ENCODE measurements at regions not wholly inside any gene's neighbourhood (a gene's known extent, or its start where the extent isn't known, plus 50 kb on each side); places are given as distances from the start of the nearest gene placed in this dataset.
"Not testable (repeated sequence)": the region's sequence is repeated elsewhere in the genome, so short reads cannot be mapped to it uniquely, and the experiment has no call there.

DNA sequence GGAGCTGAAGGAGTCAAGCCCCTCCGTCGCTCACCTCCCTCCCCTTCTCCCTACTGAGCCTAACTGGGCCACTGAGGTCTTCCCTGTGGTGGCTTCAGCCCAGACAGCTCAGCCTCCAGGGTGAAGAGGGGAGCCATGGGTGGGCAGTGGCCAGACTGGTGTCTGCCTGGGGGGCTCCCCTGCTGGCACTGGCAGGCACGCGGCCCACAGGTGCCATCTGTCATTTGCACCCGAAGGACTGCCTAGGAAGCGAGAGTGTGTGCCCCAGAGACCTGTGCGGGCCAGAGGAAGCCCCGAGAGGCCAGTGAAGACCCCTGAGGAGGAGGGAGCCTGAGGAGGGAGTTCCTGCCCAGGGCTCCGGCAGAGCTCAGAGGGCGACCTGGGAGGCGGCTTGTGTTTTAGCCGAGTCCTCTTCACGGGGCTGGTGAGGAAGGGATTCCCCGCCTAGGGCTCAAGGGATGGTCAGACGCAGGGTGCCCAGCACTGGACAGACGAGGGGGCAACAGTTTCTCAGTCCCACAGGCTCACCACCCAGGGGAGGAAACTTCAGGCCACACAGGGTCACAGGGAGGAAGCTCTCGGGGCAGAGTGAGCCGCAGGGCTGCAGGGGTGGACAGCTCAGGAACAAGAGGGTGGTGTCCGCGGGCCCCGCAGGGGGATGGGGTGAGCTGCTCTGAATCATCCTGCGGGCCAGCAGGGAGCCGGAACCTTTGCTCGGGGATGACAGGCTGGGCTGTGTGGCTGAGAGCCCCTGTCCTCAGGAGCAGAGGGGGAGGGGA lies 76.2 kb upstream of the PPP2R2D start:
- DNase-seq, result no peak

DNA sequence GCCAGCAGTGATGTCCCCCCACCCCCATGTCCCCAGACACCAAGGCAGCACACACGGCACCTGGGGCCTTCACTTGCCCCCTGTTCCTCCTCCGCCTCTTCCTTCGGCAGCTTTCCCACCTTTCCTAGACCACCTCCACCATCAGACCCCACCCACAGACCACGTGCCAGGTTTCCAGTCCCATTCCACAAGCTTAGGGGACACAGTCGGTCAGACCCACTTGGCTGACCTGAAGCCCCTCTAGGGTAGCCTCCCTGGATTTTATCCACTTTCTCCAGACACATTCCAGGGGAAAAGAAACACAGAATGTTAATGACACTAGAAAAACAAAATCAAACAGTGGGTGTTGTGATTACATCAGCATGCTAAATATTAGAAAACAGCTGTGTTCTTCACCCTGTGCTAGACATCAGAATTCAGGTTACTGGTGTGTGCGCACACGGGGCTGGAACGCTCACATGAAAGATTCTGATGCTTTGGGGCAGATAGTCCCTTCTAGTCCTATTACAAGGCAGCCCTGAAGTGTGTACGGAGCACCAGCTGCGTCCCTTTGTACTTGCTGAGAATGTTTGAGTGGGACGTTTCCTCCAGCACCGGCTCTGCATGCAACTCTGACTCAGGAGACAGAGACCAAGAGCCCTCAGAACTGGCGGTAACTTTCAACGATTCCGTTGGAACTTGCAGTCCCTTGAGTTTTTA lies 75.5 kb upstream of the PPP2R2D start:
- DNase-seq, result no peak

DNA sequence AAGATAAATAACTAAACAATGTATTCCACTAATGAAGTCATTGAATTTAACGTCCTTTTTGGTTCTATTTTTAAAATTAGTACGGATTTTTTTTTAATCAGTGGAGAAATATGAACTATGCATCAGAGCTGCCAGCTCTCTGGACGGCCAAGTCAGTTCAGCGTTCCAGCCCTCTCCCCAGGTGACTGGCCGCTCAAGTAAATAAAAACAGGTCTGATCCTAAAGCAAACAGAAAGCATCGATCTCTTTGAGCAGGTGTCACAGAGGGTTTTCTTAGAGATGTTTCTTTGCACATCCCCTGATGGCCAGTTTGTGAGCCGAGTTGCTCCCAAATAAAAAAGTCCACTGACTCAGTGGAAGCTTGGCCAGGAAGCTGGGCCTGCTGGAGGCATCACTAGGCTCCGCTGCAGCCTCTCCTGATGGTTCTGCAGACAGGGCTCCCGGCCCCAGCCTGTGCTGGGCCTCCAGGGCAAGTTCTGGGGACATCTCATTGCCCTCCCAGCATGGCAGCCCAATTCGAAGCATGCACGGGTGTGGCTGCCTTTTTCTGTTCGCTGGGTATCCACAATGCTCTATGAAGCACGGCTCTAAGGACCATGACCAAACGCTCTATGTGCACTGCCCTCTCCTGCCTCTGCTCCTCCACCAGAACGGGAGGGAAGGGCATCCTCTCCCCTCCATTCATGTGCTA lies 74.7 kb upstream of the PPP2R2D start:
- no peak for DNase-seq

GRCh38 chr10:131829156-131829930 lies 71.5 kb upstream of the PPP2R2D start:
- DNase-seq, result no peak

DNA sequence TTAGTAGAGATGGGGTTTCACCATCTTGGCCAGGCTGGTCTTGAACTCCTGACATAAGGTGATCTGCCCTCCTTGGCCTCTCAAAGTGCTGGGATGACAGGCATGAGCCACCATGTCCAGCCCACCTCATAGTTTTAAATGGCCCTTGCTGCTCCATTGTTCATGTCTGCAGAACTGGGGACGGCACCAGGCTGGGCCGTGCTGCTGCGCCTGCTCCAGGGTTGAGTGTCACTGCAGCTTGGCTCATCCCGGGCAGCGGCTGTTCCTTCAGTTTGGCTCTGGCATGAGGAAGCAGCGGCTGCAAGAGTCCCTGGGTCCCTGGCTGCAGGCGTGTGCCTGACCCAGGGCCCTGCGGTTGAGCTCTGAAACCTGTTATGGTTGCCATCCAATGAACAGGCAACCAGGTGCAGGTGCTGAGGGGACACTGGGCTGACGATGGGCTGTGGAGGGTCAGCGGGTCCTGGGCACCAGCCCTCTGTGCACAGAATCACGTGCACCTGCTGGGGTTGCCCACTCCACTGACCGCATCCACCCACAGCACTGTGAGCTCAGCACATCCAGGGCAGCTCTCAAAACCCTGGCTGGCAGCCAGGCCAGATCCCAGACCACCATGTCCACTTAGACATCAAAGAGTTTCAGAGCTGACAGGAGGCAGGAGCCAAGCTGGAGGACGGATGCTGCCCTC lies 70.2 kb upstream of the PPP2R2D start:
- no peak for DNase-seq

GRCh38 chr10:131831561-131831960 lies 69.2 kb upstream of the PPP2R2D start:
- DNase-seq, result no peak

GRCh38 chr10:131832056-131832685 lies 68.6 kb upstream of the PPP2R2D start:
- no peak for DNase-seq

- no peak for DNase-seq
Observed at GRCh38 chr10:131833013-131833412, 67.8 kb upstream of the PPP2R2D start.

GRCh38 chr10:131833446-131834080 lies 67.2 kb upstream of the PPP2R2D start:
- no peak for DNase-seq

GRCh38 chr10:131834152-131834810 lies 66.5 kb upstream of the PPP2R2D start:
- no peak for DNase-seq

DNA sequence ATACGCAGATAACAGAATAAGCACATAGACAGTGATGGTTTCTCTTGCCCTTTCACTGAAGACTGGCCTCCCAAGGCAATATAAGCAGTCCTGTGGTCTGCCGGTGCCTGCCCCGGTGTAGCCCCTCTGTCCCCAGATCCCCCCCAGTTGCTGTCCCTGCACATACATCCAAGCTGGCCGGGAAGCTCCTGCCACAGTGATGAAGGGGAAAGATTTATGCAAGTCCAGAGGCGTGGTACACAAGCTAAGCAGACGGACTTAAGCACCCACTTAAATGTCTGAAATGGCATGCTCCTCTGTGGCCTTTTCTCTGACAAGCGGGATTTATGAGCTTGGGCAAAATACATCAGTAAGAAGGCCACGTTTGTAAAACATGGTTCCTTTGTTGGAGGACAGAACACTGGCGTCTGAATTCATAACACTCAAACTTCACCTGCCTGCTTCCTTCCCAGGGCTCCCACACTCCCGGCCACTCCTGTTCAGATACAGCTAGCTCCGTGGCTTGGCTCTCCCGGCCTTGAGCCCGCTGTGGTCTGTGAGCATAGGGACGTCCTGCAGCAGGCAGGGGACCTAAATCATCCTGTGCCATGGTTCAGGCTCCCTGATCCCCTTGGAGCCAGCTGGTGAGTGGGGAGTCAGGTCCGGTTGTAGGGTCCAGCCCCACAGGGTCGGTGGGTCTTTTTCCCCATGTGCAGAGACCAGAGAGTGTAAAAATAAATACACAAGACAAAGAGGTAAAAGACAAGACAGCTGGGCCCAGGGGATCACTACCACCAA lies 61.7 kb upstream of the PPP2R2D start:
- no peak for DNase-seq

DNA sequence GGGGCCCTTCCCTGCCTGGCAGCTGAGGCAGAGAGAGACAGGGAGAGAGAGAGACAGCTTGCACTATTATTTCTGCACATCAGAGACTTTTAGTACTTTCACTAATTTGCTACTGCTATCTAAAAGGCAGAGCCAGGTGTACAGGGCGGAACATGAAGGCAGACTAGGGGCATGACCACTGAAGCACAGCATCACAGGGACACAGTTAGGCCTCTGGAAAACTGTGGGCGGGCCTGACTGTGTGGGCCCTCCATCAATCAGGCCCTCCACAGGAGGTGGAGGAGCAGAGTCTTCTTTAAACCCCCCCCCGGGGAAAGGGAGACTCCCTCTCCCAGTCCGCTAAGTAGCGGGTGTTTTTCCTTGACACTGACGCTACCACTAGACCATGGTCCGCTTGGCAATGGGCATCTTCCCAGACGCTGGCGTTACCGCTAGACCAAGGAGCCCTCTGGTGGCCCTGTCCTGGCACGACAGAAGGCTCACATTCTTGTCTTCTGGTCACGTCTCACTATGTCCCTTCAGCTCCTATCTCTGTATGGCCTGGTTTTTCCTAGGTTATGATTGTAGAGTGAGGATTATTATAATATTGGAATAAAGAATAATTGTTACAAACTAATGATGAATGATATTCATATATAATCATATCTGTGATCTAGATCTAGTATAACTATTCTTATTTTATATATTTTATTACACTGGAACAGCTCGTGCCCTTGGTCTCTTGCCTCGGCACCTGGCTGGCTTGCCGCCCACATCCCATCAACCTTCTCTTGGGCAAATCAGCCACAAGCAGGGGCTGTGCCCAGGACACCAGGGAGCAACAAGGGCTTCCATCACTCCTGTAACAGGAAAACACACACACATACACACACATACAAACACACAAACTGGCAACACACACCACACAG lies 60.7 kb upstream of the PPP2R2D start:
- not testable (repeated sequence) for DNase-seq

DNA sequence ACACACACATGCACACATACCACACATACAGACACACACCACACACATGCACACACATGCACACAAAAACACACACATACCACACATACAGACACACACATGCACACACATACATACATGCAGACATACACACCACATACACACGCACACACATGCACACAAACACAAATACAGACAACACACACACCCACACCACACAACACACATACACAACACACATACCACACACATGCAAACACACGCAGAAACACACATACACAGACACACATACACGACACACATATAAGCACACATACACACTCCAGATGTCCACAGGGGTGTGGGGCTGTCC lies 60.1 kb upstream of the PPP2R2D start:
- DNase-seq, result no peak

- no peak for DNase-seq
Observed at GRCh38 chr10:131841131-131841660, 59.6 kb upstream of the PPP2R2D start.

DNA sequence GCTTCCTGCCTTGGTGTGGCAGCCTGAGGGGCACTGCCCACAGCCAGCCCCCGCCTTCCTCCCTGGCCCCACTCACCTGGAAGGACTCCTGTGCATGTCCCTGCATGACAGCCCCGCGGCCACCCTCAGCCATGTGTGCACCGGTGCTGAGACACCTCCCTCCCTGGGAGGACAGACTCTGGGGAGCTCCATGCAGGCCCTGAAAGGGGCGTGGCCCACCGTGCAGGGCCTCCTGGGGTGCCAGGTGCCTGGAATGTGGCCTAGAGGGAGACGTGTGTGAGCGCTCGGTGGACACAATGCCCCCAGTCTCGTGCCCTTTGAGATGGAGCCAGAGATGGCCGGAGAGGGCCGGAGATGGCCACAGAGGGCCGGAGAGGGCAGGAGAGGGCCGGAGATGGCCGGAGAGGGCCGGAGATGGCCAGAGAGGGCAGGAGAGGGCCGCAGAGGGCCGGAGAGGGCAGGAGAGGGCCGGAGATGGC lies 59.1 kb upstream of the PPP2R2D start:
- no peak for DNase-seq

DNA sequence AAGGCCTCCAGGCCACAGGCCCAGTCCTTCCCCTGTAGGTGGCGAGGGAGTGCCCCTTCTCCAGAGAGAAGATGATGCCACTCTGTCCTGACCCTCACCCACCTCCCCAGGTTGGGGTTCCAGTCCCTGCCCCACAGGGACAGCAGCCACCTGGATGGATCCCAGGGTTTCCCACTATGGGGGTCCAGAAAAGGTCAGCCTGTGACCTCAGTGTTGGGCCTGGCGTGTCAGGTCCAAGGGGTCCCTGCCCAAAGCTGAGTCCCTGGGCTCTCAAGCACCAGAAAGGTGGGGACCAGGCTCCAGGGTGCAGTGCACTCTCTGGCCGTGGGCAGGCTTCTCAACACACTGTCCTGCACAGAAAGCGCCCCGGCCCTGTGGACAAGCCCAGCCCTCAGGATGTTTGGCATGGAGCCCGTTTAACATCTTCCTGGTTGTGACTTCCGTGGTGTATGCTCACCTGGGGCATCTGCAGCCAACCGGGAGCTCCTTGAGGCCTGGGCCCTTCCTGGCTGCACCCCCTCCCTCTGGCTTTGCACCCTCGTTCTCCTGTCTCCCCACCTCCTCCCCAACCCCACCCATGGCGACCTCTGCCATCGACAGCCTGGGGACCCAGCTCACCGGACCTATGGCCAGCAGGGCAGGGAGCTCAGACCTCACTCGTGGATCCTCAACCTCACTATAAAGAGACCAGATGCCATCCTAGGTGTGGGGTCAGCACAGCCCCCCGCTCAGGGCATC lies 58.3 kb upstream of the PPP2R2D start:
- no peak for DNase-seq

DNA sequence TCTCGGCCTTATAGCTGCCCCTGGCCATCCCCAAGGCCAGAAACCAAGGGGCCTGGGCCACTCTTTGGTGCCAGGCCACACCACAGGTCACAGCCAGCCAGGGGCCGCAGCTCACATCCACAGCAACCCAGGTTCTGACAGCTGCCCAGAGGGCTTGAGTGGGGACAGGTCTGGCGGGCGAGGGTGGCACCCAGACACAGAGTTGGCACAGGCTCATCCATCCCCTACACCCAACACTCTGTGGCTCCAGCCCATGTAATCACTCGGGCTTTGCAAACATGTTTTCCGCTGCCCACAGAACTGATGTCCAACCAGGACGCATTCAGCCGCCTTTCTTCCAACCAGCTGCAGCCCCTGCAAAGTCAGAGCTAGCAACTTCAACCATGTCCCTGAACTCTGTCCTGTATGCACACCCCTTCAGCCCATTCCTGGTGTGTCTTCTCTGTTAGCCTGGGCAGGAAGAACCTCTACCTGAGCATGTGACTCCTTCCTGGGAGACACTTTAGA lies 57.7 kb upstream of the PPP2R2D start:
- DNase-seq, result no peak

- DNase-seq, result no peak
Observed at GRCh38 chr10:131843881-131844284, 56.9 kb upstream of the PPP2R2D start.

Data from stimulated activated CD4-positive, alpha-beta T cell treated with anti-CD3 and anti-CD28 coated beads, Interleukin-4, amount 100 ng/mL, for 1 hour (primary cell).